Thyroid gland (tissue), 4 donors: ENCODE measurements at regions not wholly inside any gene's neighbourhood (a gene's known extent, or its start where the extent isn't known, plus 50 kb on each side); places are given as distances from the start of the nearest gene placed in this dataset.

Experiments
- CTCF ChIP-seq, 6 experiments: fragments of 200-600 bp in 3 of 6; fragments of 450-650 bp in 3 of 6; sonication (generic) in 3 of 6; IDR thresholded peaks; one replicate each; pipeline ENCODE4 v1.5.1; 2016 to 2019; ENCODE audit warnings: antibody characterized with exemption in 6 of 6, mild to moderate bottlenecking in 2 of 6, inconsistent platforms in 1 of 6, moderate library complexity in 1 of 6
- POLR2A ChIP-seq, 2 donors: fragments of 450-650 bp; IDR thresholded peaks; one replicate each; pipeline ENCODE4 v1.6.1; 2017; ENCODE audit warnings: antibody characterized with exemption in 2 of 2, mild to moderate bottlenecking in 2 of 2, moderate library complexity in 1 of 2

DNA sequence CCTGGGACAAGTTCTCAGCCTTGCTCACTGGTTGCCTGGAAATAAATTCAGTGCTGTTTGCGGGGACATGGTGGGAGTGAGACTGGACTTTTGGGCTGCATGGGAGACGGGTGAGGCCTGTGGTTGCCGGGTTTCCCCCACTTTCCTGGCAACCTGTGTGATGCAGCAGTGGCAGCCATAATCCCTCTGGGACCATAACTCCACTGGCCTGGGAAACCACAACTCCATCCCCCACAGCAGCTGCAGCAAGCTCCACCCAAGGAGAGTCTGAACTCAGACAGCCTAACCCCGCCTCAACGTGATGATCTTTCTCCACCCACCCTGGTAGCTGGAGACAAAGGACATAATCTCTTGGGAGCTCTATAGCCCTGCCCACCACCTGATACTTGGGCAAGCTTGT lies 349.9 kb downstream of the PIK3R1 start:
- TF ChIP-seq CTCF (IDR thresholded peaks at IDR 0.05): no peak
- TF ChIP-seq POLR2A (IDR thresholded peaks at IDR 0.05): no peak
